ENCODE measurements at regions not wholly inside any gene's neighbourhood (a gene's known extent, or its start where the extent isn't known, plus 50 kb on each side); places are given as distances from the start of the nearest gene placed in this dataset.
"Not testable (repeated sequence)": the region's sequence is repeated elsewhere in the genome, so short reads cannot be mapped to it uniquely, and the experiment has no call there.

DNA sequence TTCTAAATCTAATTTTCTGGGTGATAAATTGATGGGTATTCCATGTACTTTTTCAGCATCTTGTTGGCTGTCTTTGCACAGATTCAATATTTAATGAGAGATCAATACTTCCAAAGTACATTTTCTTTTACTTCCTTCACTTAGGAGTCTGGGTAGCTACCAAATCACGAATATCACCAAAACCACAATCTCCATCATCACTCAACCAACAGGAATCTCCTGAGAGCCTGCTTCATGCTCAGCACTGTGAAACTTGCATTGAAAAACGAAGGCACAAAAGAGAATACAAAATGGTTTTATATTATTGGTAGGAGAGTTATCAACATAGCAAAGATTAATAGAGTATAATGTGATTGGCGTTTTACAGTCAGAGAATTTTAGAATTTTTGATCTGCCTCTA, 261.5 kb upstream of the DSEL start:
- DNase-seq: no peak
- H3K27ac ChIP-seq (replicated peaks): no peak overlapping the region
- TF ChIP-seq, protein P1, sequence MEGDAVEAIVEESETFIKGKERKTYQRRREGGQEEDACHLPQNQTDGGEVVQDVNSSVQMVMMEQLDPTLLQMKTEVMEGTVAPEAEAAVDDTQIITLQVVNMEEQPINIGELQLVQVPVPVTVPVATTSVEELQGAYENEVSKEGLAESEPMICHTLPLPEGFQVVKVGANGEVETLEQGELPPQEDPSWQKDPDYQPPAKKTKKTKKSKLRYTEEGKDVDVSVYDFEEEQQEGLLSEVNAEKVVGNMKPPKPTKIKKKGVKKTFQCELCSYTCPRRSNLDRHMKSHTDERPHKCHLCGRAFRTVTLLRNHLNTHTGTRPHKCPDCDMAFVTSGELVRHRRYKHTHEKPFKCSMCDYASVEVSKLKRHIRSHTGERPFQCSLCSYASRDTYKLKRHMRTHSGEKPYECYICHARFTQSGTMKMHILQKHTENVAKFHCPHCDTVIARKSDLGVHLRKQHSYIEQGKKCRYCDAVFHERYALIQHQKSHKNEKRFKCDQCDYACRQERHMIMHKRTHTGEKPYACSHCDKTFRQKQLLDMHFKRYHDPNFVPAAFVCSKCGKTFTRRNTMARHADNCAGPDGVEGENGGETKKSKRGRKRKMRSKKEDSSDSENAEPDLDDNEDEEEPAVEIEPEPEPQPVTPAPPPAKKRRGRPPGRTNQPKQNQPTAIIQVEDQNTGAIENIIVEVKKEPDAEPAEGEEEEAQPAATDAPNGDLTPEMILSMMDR (IDR thresholded peaks at IDR 0.05; ENCODE audit: borderline replicate concordance): no peak
- H3K4me1 ChIP-seq: no peaks in the 10 kb centered on the region
- H3K4me3 ChIP-seq: no peak overlapping the region
- intact Hi-C loops (cut with micrococcal nuclease): no loop called here
- no peaks in the 10 kb centered on the region for H3K36me3 ChIP-seq
- H3K27me3 ChIP-seq (ENCODE audit: low read depth): no peaks in the 10 kb centered on the region
- H3K9me3 ChIP-seq (replicated peaks): no peaks in the 10 kb centered on the region

DNA sequence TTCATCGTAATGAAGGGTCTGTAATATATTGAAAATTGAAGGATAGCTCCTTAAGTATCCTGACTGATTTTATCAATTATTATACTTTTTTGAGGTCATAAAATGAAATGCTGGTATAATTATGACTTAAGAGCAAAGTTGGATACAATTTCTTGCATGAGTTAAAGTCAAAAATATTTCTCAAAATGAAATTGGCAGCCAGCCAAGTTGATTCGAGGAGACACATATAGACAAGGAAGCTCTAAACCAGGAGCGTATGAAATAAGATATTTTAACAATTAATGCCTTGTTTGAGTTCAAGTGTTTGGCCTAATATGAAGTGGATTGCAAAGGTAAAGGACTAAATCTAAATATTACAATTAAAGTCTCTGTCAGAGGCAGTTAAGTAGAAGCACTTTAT, 260.4 kb upstream of the DSEL start:
- H3K4me1 ChIP-seq: no peaks in the 10 kb centered on the region
- no peaks in the 10 kb centered on the region for H3K27me3 ChIP-seq (ENCODE audit: low read depth)
- intact Hi-C loops (cut with micrococcal nuclease): no loop called here
- no peak overlapping the region for H3K27ac ChIP-seq (replicated peaks)
- no peak overlapping the region for H3K4me3 ChIP-seq
- H3K9me3 ChIP-seq (replicated peaks): no peaks in the 10 kb centered on the region
- no peaks in the 10 kb centered on the region for H3K36me3 ChIP-seq
- no peak for DNase-seq
- TF ChIP-seq, protein P1 (IDR thresholded peaks at IDR 0.05; ENCODE audit: borderline replicate concordance): no peak

DNA sequence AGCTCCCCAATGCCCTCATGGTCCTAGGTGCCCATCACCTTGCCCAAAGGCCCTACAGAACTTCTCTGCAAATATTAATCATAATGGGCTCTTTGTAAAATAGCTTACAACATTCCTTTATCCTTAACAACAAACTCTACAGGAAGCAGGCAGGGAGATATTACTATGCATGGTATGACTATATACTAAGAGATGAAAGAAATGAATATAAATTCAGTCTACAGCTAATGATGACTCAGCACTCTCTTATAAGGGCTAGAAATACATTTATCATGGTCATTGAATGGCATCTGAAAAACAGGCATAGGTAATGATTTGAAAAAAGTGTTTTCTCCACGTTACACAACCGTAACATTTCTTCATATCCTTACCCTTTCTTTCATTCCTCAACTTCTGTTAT, 254.8 kb upstream of the DSEL start:
- Histone ChIP-seq H3K4me3 (no peak overlapping the region), H3K27ac (replicated peaks) (no peak overlapping the region), H3K27me3 (ENCODE audit: low read depth) (no peaks in the 10 kb centered on the region), H3K36me3 (no peaks in the 10 kb centered on the region), H3K4me1 (no peaks in the 10 kb centered on the region), H3K9me3 (replicated peaks) (no peaks in the 10 kb centered on the region)
- intact Hi-C loops (cut with micrococcal nuclease): no loop called here
- TF ChIP-seq, protein P1 (IDR thresholded peaks at IDR 0.05; ENCODE audit: borderline replicate concordance): no peak
- no peak for DNase-seq

- H3K36me3 ChIP-seq: no peaks in the 10 kb centered on the region
- no peaks in the 10 kb centered on the region for H3K27me3 ChIP-seq (ENCODE audit: low read depth)
- H3K27ac ChIP-seq (replicated peaks): no peak overlapping the region
- intact Hi-C loops (cut with micrococcal nuclease): no loop called here
- no peak for DNase-seq
- H3K9me3 ChIP-seq (replicated peaks): no peaks in the 10 kb centered on the region
- H3K4me3 ChIP-seq: no peak overlapping the region
- TF ChIP-seq, protein P1 (IDR thresholded peaks at IDR 0.05; ENCODE audit: borderline replicate concordance): no peak
- H3K4me1 ChIP-seq: no peaks in the 10 kb centered on the region
Measured at GRCh38 chr18:67770520-67770919, 254.0 kb upstream of the DSEL start.

DNA sequence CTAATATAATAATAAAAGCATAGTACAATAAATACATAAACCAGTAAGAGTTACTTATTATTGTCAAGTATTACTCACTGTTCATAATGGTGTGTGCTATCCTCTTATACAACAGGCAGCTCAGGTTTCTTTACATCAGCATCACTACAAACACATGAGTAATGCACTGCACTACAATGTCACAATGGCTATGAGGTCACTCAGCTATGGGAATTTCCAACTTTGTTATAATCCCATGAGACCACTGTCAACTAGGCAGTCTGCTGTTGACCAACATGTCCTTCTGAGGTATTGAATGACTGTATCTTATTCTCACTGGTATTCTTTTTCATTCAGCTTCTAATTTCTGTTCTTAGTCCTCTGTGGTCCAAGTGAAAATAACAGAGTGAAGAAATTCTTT, 250.4 kb upstream of the DSEL start:
- H3K36me3 ChIP-seq: no peaks in the 10 kb centered on the region
- no peaks in the 10 kb centered on the region for H3K9me3 ChIP-seq (replicated peaks)
- no peaks in the 10 kb centered on the region for H3K27me3 ChIP-seq (ENCODE audit: low read depth)
- TF ChIP-seq, protein P1 (IDR thresholded peaks at IDR 0.05; ENCODE audit: borderline replicate concordance): no peak
- no peaks in the 10 kb centered on the region for H3K4me1 ChIP-seq
- H3K27ac ChIP-seq (replicated peaks): no peak overlapping the region
- no peak for DNase-seq
- intact Hi-C loops (cut with micrococcal nuclease): no loop called here
- H3K4me3 ChIP-seq: no peak overlapping the region

- intact Hi-C loops (cut with micrococcal nuclease); H3K27ac ChIP-seq (replicated peaks); H3K27me3 ChIP-seq (ENCODE audit: low read depth); H3K4me3 ChIP-seq; H3K36me3 ChIP-seq; H3K4me1 ChIP-seq; DNase-seq: not testable (repeated sequence)
- H3K9me3 ChIP-seq (replicated peaks): peaks cover 23% of the 10 kb centered on the region
Measured at GRCh38 chr18:67752211-67752610, 235.7 kb upstream of the DSEL start.
